Testis (tissue), 2 donors: ENCODE measurements at regions not wholly inside any gene's neighbourhood (a gene's known extent, or its start where the extent isn't known, plus 50 kb on each side); places are given as distances from the start of the nearest gene placed in this dataset.

Experiments
- CTCF ChIP-seq, 3 experiments: fragments of 450-650 bp in 2 of 3; fragments of 200-600 bp in 1 of 3; sonication (generic) in 1 of 3; IDR thresholded peaks; one replicate each; pipeline ENCODE4 v1.5.1; 2016 to 2019; ENCODE audit warnings: antibody characterized with exemption in 3 of 3, mild to moderate bottlenecking in 2 of 3, moderate library complexity in 1 of 3
- POLR2A ChIP-seq: fragments of 450-650 bp; IDR thresholded peaks from one replicate; pipeline ENCODE4 v1.6.1; 2017; ENCODE audit warnings: antibody characterized with exemption, mild to moderate bottlenecking, moderate library complexity

DNA sequence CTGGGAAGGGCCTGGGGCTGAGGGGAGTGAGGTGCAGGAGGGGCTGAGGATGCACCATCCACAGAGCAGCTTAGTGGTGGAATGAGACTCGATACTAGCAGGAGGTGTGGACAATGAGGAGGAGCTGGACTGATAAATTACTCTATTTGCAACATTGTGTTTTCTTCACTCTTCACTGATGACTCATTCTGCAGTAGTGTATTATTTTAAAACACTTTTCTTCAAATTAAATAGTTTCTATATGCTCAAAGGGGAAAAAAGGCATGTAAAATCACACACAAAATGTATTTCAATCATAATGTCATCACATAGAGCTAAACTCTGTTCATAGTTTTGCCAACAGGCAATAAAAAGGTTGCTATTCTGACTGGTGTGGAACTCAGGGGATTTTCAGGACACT, 467.0 kb upstream of the CTSO start:
- no peak for TF ChIP-seq CTCF (IDR thresholded peaks at IDR 0.05)
- no peak for TF ChIP-seq POLR2A
